CD4-positive, CD25-positive, alpha-beta regulatory T cell (primary cell): ENCODE measurements at regions not wholly inside any gene's neighbourhood (a gene's known extent, or its start where the extent isn't known, plus 50 kb on each side); places are given as distances from the start of the nearest gene placed in this dataset.

Experiments used
- ATAC-seq, 2 donors: fragments of 150-1000 bp; cut with Tn5 transposase; one replicate each; pipeline ENCODE4 v1.10.0; 2021; ENCODE audit warnings: low read depth in 2 of 2, moderate number of reproducible peaks in 2 of 2, moderate library complexity in 1 of 2
- DNase-seq, 3 donors: peaks; one replicate each; pipeline versions ENCODE4 v3.0.0 to v3.0.0-alpha.2; 2012 to 2022; ENCODE audit warnings: mixed read lengths in 1 of 3
- H3K27ac ChIP-seq: one replicate; pipeline ENCODE4 v1.7.0; 2013; ENCODE audit warnings: mild to moderate bottlenecking, low read length; ENCODE audit not compliant: insufficient read depth, poor library complexity, severe bottlenecking
- H3K27me3 ChIP-seq: one replicate; pipeline ENCODE4 v1.7.0; 2013; ENCODE audit warnings: low read length; ENCODE audit not compliant: control insufficient read depth, insufficient read depth
- H3K36me3 ChIP-seq: one replicate; pipeline ENCODE4 v1.7.0; 2013; ENCODE audit warnings: mild to moderate bottlenecking, low read length, moderate library complexity; ENCODE audit not compliant: control insufficient read depth, insufficient read depth
- H3K4me1 ChIP-seq: 2 replicates; pipeline ENCODE4 v1.7.0; 2013; ENCODE audit warnings: mild to moderate bottlenecking, low read length; ENCODE audit not compliant: insufficient read depth, control insufficient read depth, poor library complexity, severe bottlenecking
- H3K4me3 ChIP-seq: one replicate; pipeline ENCODE4 v1.7.0; 2013; ENCODE audit warnings: low read depth, mild to moderate bottlenecking, low read length, moderate library complexity
- H3K9me3 ChIP-seq, 2 experiments: 1 replicate in 1 of 2; 2 replicates in 1 of 2; pipeline ENCODE4 v1.7.0; 2013; ENCODE audit warnings: low read length in 2 of 2, mild to moderate bottlenecking in 1 of 2, moderate library complexity in 1 of 2; ENCODE audit not compliant: control insufficient read depth in 2 of 2
- H3K27ac Mint-ChIP-seq, 3 donors: one replicate each; pipeline ENCODE4 v1.8.0; 2020 to 2022; ENCODE audit warnings: mild to moderate bottlenecking in 3 of 3, mixed read lengths in 3 of 3, moderate library complexity in 2 of 3
- H3K27me3 Mint-ChIP-seq: one replicate; pipeline ENCODE4 v1.8.0; 2022; ENCODE audit warnings: mild to moderate bottlenecking, mixed read lengths
- H3K36me3 Mint-ChIP-seq: one replicate; pipeline ENCODE4 v1.8.0; 2020; ENCODE audit warnings: mixed read lengths
- H3K4me1 Mint-ChIP-seq, 4 donors: one replicate each; pipeline ENCODE4 v1.8.0; 2020 to 2022; ENCODE audit warnings: mixed read lengths in 4 of 4, mild to moderate bottlenecking in 1 of 4
- H3K4me3 Mint-ChIP-seq, 4 donors: one replicate each; pipeline ENCODE4 v1.8.0; 2020 to 2022; ENCODE audit warnings: mild to moderate bottlenecking in 4 of 4, mixed read lengths in 4 of 4, moderate library complexity in 3 of 4
- H3K9me3 Mint-ChIP-seq, 7 donors: one replicate each; pipeline ENCODE4 v1.8.0; 2020 to 2022; ENCODE audit warnings: mixed read lengths in 7 of 7, mild to moderate bottlenecking in 3 of 7, moderate library complexity in 2 of 7

GRCh38 chr9:74025402-74025925 lies 471.7 kb upstream of the RORB start:
- Mint-ChIP-seq H3K9me3 (peaks cover 0 to 9% (median 2%) of the 10 kb centered on the region in 7 donors), H3K4me1 (no peaks in the 10 kb centered on the region), H3K27me3 (no peaks in the 10 kb centered on the region), H3K36me3 (no peaks in the 10 kb centered on the region), H3K4me3 (no peak overlapping the region), H3K27ac (no peak overlapping the region)
- Histone ChIP-seq H3K27me3 (no peaks in the 10 kb centered on the region), H3K36me3 (no peaks in the 10 kb centered on the region), H3K9me3 (no peaks in the 10 kb centered on the region), H3K27ac (no peak overlapping the region), H3K4me1 (no peaks in the 10 kb centered on the region), H3K4me3 (no peak overlapping the region)
- DNase-seq, result no peak
- no peak for ATAC-seq

- Histone ChIP-seq H3K4me1 (no peaks in the 10 kb centered on the region), H3K27ac (no peak overlapping the region), H3K4me3 (no peak overlapping the region), H3K9me3 (no peaks in the 10 kb centered on the region), H3K27me3 (no peaks in the 10 kb centered on the region), H3K36me3 (no peaks in the 10 kb centered on the region)
- ATAC-seq (no peak), DNase-seq (no peak)
- no peak overlapping the region for H3K4me3 Mint-ChIP-seq
- no peaks in the 10 kb centered on the region for H3K27me3 Mint-ChIP-seq
- peaks cover 0 to 8% (median 3%) of the 10 kb centered on the region in 7 donors for H3K9me3 Mint-ChIP-seq
- H3K4me1 Mint-ChIP-seq, result no peaks in the 10 kb centered on the region
- no peak overlapping the region for H3K27ac Mint-ChIP-seq
- no peaks in the 10 kb centered on the region for H3K36me3 Mint-ChIP-seq
Observed at GRCh38 chr9:74032421-74032820, 464.7 kb upstream of the RORB start.

DNA sequence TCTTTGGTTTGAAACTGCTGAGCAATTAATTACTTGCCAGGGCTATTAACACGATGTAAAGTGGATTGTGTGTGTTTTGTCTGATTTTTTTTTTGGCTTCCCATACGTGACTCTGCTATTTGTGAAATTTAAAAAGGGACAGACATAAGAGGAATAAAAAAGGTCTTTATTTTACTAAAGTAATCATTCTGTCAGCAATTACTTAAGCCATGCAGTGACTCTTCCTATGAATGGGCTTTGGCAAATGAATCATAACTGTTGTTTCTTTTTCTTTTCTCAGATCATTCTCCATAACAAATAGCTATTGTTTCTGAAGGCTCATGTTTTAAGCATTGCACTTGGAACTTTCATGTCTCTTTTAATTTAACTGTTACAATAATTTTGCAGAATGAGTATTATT lies 461.3 kb upstream of the RORB start:
- no peaks in the 10 kb centered on the region for H3K9me3 ChIP-seq
- H3K36me3 ChIP-seq, result no peaks in the 10 kb centered on the region
- H3K27me3 Mint-ChIP-seq, result no peaks in the 10 kb centered on the region
- no peak overlapping the region for H3K27ac Mint-ChIP-seq
- H3K4me3 ChIP-seq, result no peak overlapping the region
- no peak overlapping the region for H3K27ac ChIP-seq
- H3K36me3 Mint-ChIP-seq, result no peaks in the 10 kb centered on the region
- peaks cover 0 to 5% (median 4%) of the 10 kb centered on the region in 7 donors for H3K9me3 Mint-ChIP-seq
- DNase-seq (no peak), ATAC-seq (no peak)
- H3K27me3 ChIP-seq, result no peaks in the 10 kb centered on the region
- no peaks in the 10 kb centered on the region for H3K4me1 Mint-ChIP-seq
- H3K4me1 ChIP-seq, result no peaks in the 10 kb centered on the region
- no peak overlapping the region for H3K4me3 Mint-ChIP-seq

GRCh38 chr9:74036549-74037231 lies 460.4 kb upstream of the RORB start:
- no peaks in the 10 kb centered on the region for H3K36me3 ChIP-seq
- no peak overlapping the region for H3K27ac ChIP-seq
- no peak overlapping the region for H3K4me3 ChIP-seq
- Mint-ChIP-seq H3K27ac (no peak overlapping the region), H3K27me3 (no peaks in the 10 kb centered on the region), H3K9me3 (peaks cover 0 to 5% (median 4%) of the 10 kb centered on the region in 7 donors), H3K4me1 (no peaks in the 10 kb centered on the region), H3K4me3 (no peak overlapping the region), H3K36me3 (no peaks in the 10 kb centered on the region)
- no peaks in the 10 kb centered on the region for H3K27me3 ChIP-seq
- no peak for DNase-seq
- H3K9me3 ChIP-seq, result no peaks in the 10 kb centered on the region
- no peak for ATAC-seq
- H3K4me1 ChIP-seq, result no peaks in the 10 kb centered on the region

- Histone ChIP-seq H3K4me3 (no peak overlapping the region), H3K27me3 (no peaks in the 10 kb centered on the region), H3K9me3 (no peaks in the 10 kb centered on the region), H3K36me3 (no peaks in the 10 kb centered on the region), H3K4me1 (no peaks in the 10 kb centered on the region), H3K27ac (no peak overlapping the region)
- Mint-ChIP-seq H3K4me1 (no peaks in the 10 kb centered on the region), H3K36me3 (no peaks in the 10 kb centered on the region), H3K27me3 (no peaks in the 10 kb centered on the region), H3K4me3 (no peak overlapping the region), H3K9me3 (peaks cover 0 to 7% (median 3%) of the 10 kb centered on the region in 7 donors), H3K27ac (no peak overlapping the region)
- no peak for DNase-seq
- ATAC-seq, result no peak
Observed at GRCh38 chr9:74037274-74037673, 459.9 kb upstream of the RORB start.

- no peak for ATAC-seq
- Mint-ChIP-seq H3K4me3 (no peak overlapping the region), H3K9me3 (peaks cover 0 to 6% (median 1%) of the 10 kb centered on the region in 7 donors), H3K36me3 (no peaks in the 10 kb centered on the region), H3K4me1 (no peaks in the 10 kb centered on the region), H3K27me3 (no peaks in the 10 kb centered on the region), H3K27ac (no peak overlapping the region)
- no peaks in the 10 kb centered on the region for H3K27me3 ChIP-seq
- no peak overlapping the region for H3K27ac ChIP-seq
- DNase-seq, result no peak
- peaks cover 0 to 2% of the 10 kb centered on the region in 2 experiments for H3K9me3 ChIP-seq
- H3K4me3 ChIP-seq, result no peak overlapping the region
- H3K4me1 ChIP-seq, result no peaks in the 10 kb centered on the region
- H3K36me3 ChIP-seq, result no peaks in the 10 kb centered on the region
Observed at GRCh38 chr9:74041588-74041987, 455.5 kb upstream of the RORB start.

DNA sequence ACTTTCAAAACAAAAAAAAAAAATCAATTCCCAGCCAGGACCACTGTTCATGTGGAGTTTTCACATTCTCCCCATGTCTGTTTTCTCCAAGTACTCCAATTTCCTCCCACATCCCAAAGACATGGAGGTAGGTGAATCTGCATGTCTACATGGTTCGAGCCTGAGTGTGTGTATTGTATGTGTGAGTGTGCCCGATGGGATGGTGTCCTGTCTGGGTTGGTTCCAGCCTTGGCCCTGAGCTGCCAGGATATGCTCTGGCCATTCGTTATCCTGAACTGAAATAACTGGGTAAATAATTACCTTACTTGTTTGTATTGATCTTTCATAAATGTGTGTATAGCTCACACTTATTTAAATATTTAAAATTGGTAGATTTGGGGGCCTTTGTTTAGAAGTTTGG lies 452.3 kb upstream of the RORB start:
- Mint-ChIP-seq H3K36me3 (no peaks in the 10 kb centered on the region), H3K4me3 (no peak overlapping the region), H3K27me3 (no peaks in the 10 kb centered on the region), H3K27ac (no peak overlapping the region), H3K9me3 (peaks cover 0 to 8% (median 4%) of the 10 kb centered on the region in 7 donors), H3K4me1 (no peaks in the 10 kb centered on the region)
- no peak for ATAC-seq
- H3K4me3 ChIP-seq, result no peak overlapping the region
- no peak overlapping the region for H3K27ac ChIP-seq
- DNase-seq, result no peak
- H3K36me3 ChIP-seq, result no peaks in the 10 kb centered on the region
- no peaks in the 10 kb centered on the region for H3K27me3 ChIP-seq
- H3K4me1 ChIP-seq, result no peaks in the 10 kb centered on the region
- peaks cover 0 to 2% of the 10 kb centered on the region in 2 experiments for H3K9me3 ChIP-seq

DNA sequence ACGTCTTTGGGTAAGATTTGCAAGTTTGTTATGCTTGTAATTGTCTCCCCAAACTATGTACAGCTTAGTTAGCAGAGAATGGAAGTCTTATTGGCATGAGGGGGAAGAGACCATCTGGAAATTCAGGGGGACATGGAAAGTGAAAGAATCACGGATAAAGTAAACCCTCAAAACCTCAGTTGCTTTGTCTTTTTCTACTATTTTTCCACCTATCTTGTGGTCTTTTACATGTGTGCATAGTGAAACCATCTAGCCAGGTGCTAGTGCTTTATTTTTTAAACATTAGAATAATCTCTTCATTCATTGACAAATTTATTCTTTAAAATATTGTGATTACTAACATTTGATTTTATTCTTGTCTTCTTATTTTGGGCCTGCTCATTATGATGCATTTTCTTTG lies 441.1 kb upstream of the RORB start:
- Mint-ChIP-seq H3K4me3 (no peak overlapping the region), H3K36me3 (no peaks in the 10 kb centered on the region), H3K4me1 (no peaks in the 10 kb centered on the region), H3K27me3 (no peaks in the 10 kb centered on the region), H3K27ac (no peak overlapping the region), H3K9me3 (peaks cover 0 to 12% (median 4%) of the 10 kb centered on the region in 7 donors)
- Histone ChIP-seq H3K4me1 (no peaks in the 10 kb centered on the region), H3K36me3 (no peaks in the 10 kb centered on the region), H3K27me3 (no peaks in the 10 kb centered on the region), H3K9me3 (peaks cover 0 to 7% of the 10 kb centered on the region in 2 experiments), H3K4me3 (no peak overlapping the region), H3K27ac (no peak overlapping the region)
- DNase-seq (no peak), ATAC-seq (no peak)
